ENCODE measurements at regions not wholly inside any gene's neighbourhood (a gene's known extent, or its start where the extent isn't known, plus 50 kb on each side); places are given as distances from the start of the nearest gene placed in this dataset.

DNA sequence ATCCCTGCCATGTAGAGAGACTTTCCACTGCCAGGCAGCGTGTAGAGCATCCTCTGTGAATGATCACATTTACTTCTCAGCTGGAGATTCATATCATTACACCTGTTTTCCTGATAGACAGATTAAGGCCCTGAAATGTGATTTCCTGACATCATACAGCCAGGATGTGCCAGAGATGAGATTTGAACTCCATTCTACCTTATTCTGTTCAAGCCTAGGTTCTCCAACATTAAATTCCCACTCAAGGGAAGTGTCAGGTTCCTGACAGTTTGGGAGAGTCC is 482.1 kb downstream of the RPS24 start:
- H3K79me2 ChIP-seq (ENCODE audit: insufficient read depth, low read depth, low read length), result no peaks in the 10 kb centered on the region
- POLR2A ChIA-PET, result no interaction called here
- H3K4me1 ChIP-seq (ENCODE audit: insufficient read depth, low read length, poor library complexity, severe bottlenecking), result no peaks in the 10 kb centered on the region
- H3K4me2 ChIP-seq (ENCODE audit: low read length), result no peak overlapping the region
- no peaks in the 10 kb centered on the region for H4K20me1 ChIP-seq (ENCODE audit: insufficient read depth, low read length)
- no peak overlapping the region for H3K4me3 ChIP-seq (ENCODE audit: low read depth, low read length, poor library complexity, severe bottlenecking)
- CTCF ChIA-PET (ENCODE audit: unreplicated experiment), result no interaction called here
- no peaks in the 10 kb centered on the region for H3K9me3 ChIP-seq (ENCODE audit: low read length)
- DNase-seq (ENCODE audit: low spot score), result no peak
- BruUV-seq (replicated peaks), result no TSS peak
- no peaks in the 10 kb centered on the region for H3K9me2 ChIP-seq (ENCODE audit: insufficient read depth, low read length)
- intact Hi-C loops (cut with micrococcal nuclease; ENCODE audit: unreplicated experiment), result no loop called here
- H3K27ac ChIP-seq (ENCODE audit: low read depth, low read length, poor library complexity, severe bottlenecking), result no peak overlapping the region
- no peak overlapping the region for H2AFZ ChIP-seq (ENCODE audit: low read length)
- TF ChIP-seq, protein P1, sequence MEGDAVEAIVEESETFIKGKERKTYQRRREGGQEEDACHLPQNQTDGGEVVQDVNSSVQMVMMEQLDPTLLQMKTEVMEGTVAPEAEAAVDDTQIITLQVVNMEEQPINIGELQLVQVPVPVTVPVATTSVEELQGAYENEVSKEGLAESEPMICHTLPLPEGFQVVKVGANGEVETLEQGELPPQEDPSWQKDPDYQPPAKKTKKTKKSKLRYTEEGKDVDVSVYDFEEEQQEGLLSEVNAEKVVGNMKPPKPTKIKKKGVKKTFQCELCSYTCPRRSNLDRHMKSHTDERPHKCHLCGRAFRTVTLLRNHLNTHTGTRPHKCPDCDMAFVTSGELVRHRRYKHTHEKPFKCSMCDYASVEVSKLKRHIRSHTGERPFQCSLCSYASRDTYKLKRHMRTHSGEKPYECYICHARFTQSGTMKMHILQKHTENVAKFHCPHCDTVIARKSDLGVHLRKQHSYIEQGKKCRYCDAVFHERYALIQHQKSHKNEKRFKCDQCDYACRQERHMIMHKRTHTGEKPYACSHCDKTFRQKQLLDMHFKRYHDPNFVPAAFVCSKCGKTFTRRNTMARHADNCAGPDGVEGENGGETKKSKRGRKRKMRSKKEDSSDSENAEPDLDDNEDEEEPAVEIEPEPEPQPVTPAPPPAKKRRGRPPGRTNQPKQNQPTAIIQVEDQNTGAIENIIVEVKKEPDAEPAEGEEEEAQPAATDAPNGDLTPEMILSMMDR (conservative IDR thresholded peaks at IDR 0.05; ENCODE audit: low read length), result no peak
- TF ChIP-seq EZH2phosphoT487 (IDR thresholded peaks at IDR 0.05; ENCODE audit: borderline replicate concordance, low read depth, low read length), result no peak
- no peaks in the 10 kb centered on the region for H3K36me3 ChIP-seq (ENCODE audit: insufficient read depth, low read length)

DNA sequence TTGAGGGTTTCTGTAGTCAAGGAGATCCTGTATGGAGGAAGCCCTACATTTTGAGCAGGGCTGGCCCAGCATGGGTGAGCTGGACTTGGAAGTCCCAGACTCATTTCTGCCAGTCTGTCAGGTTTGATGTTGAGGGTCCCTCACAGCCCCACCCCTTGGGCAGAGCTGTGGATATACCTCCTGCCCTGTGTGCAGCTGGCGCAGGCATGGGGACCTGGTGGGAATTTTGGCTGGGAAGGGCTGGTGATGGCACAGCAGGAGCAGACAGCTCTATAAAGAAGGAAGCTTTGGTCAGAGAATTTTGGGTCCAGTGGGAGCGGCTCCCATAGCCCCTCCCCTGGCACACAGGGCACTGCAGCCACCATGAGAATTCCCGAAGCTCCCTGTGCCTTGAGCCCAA is 482.6 kb downstream of the RPS24 start:
- POLR2A ChIA-PET, result interaction anchor here (1.1 kb wide), 1 partner anchor 53 kb away, joined by 3 read pairs; no protein-coding TSS in a partner anchor

GRCh38 chr10:78516756-78517155 is 483.1 kb downstream of the RPS24 start:
- DNase-seq (ENCODE audit: low spot score), result no peak
- no peak overlapping the region for H2AFZ ChIP-seq (ENCODE audit: low read length)
- H3K4me3 ChIP-seq (ENCODE audit: low read depth, low read length, poor library complexity, severe bottlenecking), result no peak overlapping the region
- no peak overlapping the region for H3K27ac ChIP-seq (ENCODE audit: low read depth, low read length, poor library complexity, severe bottlenecking)
- no peaks in the 10 kb centered on the region for H4K20me1 ChIP-seq (ENCODE audit: insufficient read depth, low read length)
- no peaks in the 10 kb centered on the region for H3K4me1 ChIP-seq (ENCODE audit: insufficient read depth, low read length, poor library complexity, severe bottlenecking)
- no peaks in the 10 kb centered on the region for H3K9me3 ChIP-seq (ENCODE audit: low read length)
- intact Hi-C loops (cut with micrococcal nuclease; ENCODE audit: unreplicated experiment), result no loop called here
- no peaks in the 10 kb centered on the region for H3K36me3 ChIP-seq (ENCODE audit: insufficient read depth, low read length)
- no peaks in the 10 kb centered on the region for H3K79me2 ChIP-seq (ENCODE audit: insufficient read depth, low read depth, low read length)
- POLR2A ChIA-PET, result interaction anchor here (1.1 kb wide), 1 partner anchor 53 kb away, joined by 3 read pairs; no protein-coding TSS in a partner anchor
- H3K9me2 ChIP-seq (ENCODE audit: insufficient read depth, low read length), result no peaks in the 10 kb centered on the region
- CTCF ChIA-PET (ENCODE audit: unreplicated experiment), result no interaction called here
- TF ChIP-seq EZH2phosphoT487 (IDR thresholded peaks at IDR 0.05; ENCODE audit: borderline replicate concordance, low read depth, low read length), result no peak
- TF ChIP-seq, protein P1 (conservative IDR thresholded peaks at IDR 0.05; ENCODE audit: low read length), result no peak
- no TSS peak for BruUV-seq (replicated peaks)
- H3K4me2 ChIP-seq (ENCODE audit: low read length), result no peak overlapping the region

More for the DNA sequence above, 482.6 kb downstream of the RPS24 start:
- H3K4me3 ChIP-seq (ENCODE audit: low read depth, low read length, poor library complexity, severe bottlenecking), result no peak overlapping the region
- no peak overlapping the region for H3K27ac ChIP-seq (ENCODE audit: low read depth, low read length, poor library complexity, severe bottlenecking)
- no peaks in the 10 kb centered on the region for H4K20me1 ChIP-seq (ENCODE audit: insufficient read depth, low read length)
- no peaks in the 10 kb centered on the region for H3K9me2 ChIP-seq (ENCODE audit: insufficient read depth, low read length)
- H3K79me2 ChIP-seq (ENCODE audit: insufficient read depth, low read depth, low read length), result no peaks in the 10 kb centered on the region
- no TSS peak for BruUV-seq (replicated peaks)
- H3K4me2 ChIP-seq (ENCODE audit: low read length), result no peak overlapping the region
- CTCF ChIA-PET (ENCODE audit: unreplicated experiment), result no interaction called here
- TF ChIP-seq, protein P1 (conservative IDR thresholded peaks at IDR 0.05; ENCODE audit: low read length), result no peak
- no peak for TF ChIP-seq EZH2phosphoT487 (IDR thresholded peaks at IDR 0.05; ENCODE audit: borderline replicate concordance, low read depth, low read length)
- no peak for DNase-seq (ENCODE audit: low spot score)
- H3K9me3 ChIP-seq (ENCODE audit: low read length), result no peaks in the 10 kb centered on the region
- H3K36me3 ChIP-seq (ENCODE audit: insufficient read depth, low read length), result no peaks in the 10 kb centered on the region
- no peak overlapping the region for H2AFZ ChIP-seq (ENCODE audit: low read length)
- H3K4me1 ChIP-seq (ENCODE audit: insufficient read depth, low read length, poor library complexity, severe bottlenecking), result no peaks in the 10 kb centered on the region
- intact Hi-C loops (cut with micrococcal nuclease; ENCODE audit: unreplicated experiment), result no loop called here

Data from OCI-LY7 (cell line).